Breast epithelium (tissue), 3 donors: ENCODE measurements at regions not wholly inside any gene's neighbourhood (a gene's known extent, or its start where the extent isn't known, plus 50 kb on each side); places are given as distances from the start of the nearest gene placed in this dataset.

Experiments used
- POLR2A ChIP-seq: fragments of 450-650 bp; IDR thresholded peaks from one replicate; pipeline ENCODE4 v1.6.1; 2016; ENCODE audit warnings: antibody characterized with exemption, mild to moderate bottlenecking, moderate library complexity
- POLR2AphosphoS5 ChIP-seq, 3 donors: sonication (generic); formaldehyde crosslinking; IDR thresholded peaks; one replicate each; pipeline ENCODE4 v1.6.1; 2017; ENCODE audit warnings: antibody characterized with exemption in 3 of 3
- TF ChIP-seq, protein P1 (sequence below), 3 donors: fragments of 450-650 bp; IDR thresholded peaks; one replicate each; pipeline ENCODE4 v1.5.1; 2016 to 2017; ENCODE audit warnings: antibody characterized with exemption in 3 of 3, mild to moderate bottlenecking in 3 of 3, moderate library complexity in 3 of 3

DNA sequence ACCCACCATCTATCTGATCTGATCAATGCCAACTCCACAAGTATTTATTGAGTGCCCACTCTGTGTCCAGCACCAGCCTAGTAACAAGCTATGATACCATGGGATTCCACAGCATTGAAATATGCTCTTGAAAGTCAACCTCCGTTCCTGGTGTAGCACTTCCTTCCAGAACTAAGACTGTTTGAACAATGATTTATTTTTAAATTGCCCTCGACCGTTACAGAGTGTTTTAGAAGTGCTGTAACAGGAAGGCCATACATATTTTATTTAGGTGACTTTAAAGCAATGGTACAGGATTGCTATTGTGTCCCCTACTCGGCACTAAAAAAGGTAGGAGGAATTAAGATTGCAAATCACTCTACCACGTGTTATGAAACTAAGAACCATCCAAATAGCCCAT lies 225.6 kb downstream of the TEX36 start:
- TF ChIP-seq, protein P1, sequence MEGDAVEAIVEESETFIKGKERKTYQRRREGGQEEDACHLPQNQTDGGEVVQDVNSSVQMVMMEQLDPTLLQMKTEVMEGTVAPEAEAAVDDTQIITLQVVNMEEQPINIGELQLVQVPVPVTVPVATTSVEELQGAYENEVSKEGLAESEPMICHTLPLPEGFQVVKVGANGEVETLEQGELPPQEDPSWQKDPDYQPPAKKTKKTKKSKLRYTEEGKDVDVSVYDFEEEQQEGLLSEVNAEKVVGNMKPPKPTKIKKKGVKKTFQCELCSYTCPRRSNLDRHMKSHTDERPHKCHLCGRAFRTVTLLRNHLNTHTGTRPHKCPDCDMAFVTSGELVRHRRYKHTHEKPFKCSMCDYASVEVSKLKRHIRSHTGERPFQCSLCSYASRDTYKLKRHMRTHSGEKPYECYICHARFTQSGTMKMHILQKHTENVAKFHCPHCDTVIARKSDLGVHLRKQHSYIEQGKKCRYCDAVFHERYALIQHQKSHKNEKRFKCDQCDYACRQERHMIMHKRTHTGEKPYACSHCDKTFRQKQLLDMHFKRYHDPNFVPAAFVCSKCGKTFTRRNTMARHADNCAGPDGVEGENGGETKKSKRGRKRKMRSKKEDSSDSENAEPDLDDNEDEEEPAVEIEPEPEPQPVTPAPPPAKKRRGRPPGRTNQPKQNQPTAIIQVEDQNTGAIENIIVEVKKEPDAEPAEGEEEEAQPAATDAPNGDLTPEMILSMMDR (IDR thresholded peaks at IDR 0.05): no peak
- no peak for TF ChIP-seq POLR2AphosphoS5 (IDR thresholded peaks at IDR 0.05)
- TF ChIP-seq POLR2A: no peak
